NCI-H82 (cell line): ENCODE measurements at regions not wholly inside any gene's neighbourhood (a gene's known extent, or its start where the extent isn't known, plus 50 kb on each side); places are given as distances from the start of the nearest gene placed in this dataset.

Experiments used
- DNase-seq: peaks from one replicate; lab custom pipeline; 2025; lab: John Stamatoyannopoulos, UW

- DNase-seq = no peak
Measured at GRCh38 chr6:4615891-4616290, 160.3 kb upstream of the CDYL start.

GRCh38 chr6:4615231-4615630 lies 161.0 kb upstream of the CDYL start:
- DNase-seq = no peak

GRCh38 chr6:4614637-4615036 lies 161.6 kb upstream of the CDYL start:
- DNase-seq = no peak

GRCh38 chr6:4613795-4614194 lies 162.4 kb upstream of the CDYL start:
- DNase-seq = no peak

GRCh38 chr6:4613381-4613780 lies 162.8 kb upstream of the CDYL start:
- DNase-seq = no peak

GRCh38 chr6:4612636-4613171 lies 163.5 kb upstream of the CDYL start:
- no peak for DNase-seq

- peak; percentile 19 for DNase-seq
Measured at GRCh38 chr6:4611429-4612129, 164.6 kb upstream of the CDYL start.

- no peak for DNase-seq
Measured at GRCh38 chr6:4610256-4610655, 165.9 kb upstream of the CDYL start.

GRCh38 chr6:4608361-4609115 lies 167.7 kb upstream of the CDYL start:
- no peak for DNase-seq

GRCh38 chr6:4607793-4608192 lies 168.4 kb upstream of the CDYL start:
- no peak for DNase-seq

GRCh38 chr6:4606821-4607704 lies 169.1 kb upstream of the CDYL start:
- DNase-seq = no peak

GRCh38 chr6:4606016-4606415 lies 170.2 kb upstream of the CDYL start:
- DNase-seq = no peak

- DNase-seq = no peak
Measured at GRCh38 chr6:4603856-4604369, 172.3 kb upstream of the CDYL start.

- DNase-seq = no peak
Measured at GRCh38 chr6:4603291-4603690, 172.9 kb upstream of the CDYL start.

GRCh38 chr6:4599924-4600323 lies 176.3 kb upstream of the CDYL start:
- no peak for DNase-seq

- no peak for DNase-seq
Measured at GRCh38 chr6:4598384-4598995, 177.7 kb upstream of the CDYL start.

- DNase-seq = no peak
Measured at GRCh38 chr6:4593951-4594350, 182.3 kb upstream of the CDYL start.

- no peak for DNase-seq
Measured at GRCh38 chr6:4592026-4592425, 184.2 kb upstream of the CDYL start.

- DNase-seq = no peak
Measured at GRCh38 chr6:4591218-4591617, 185.0 kb upstream of the CDYL start.

- DNase-seq = no peak
Measured at GRCh38 chr6:4589295-4589694, 186.9 kb upstream of the CDYL start.

- DNase-seq = no peak
Measured at GRCh38 chr6:4588581-4588980, 187.6 kb upstream of the CDYL start.

GRCh38 chr6:4588163-4588562 lies 188.0 kb upstream of the CDYL start:
- no peak for DNase-seq
